Upper lobe of left lung (tissue), 4 donors: ENCODE measurements at regions not wholly inside any gene's neighbourhood (a gene's known extent, or its start where the extent isn't known, plus 50 kb on each side); places are given as distances from the start of the nearest gene placed in this dataset.

Source experiments
- CTCF ChIP-seq, 6 experiments: fragments of 450-650 bp in 4 of 6; fragments of 200-600 bp in 2 of 6; sonication (generic) in 2 of 6; IDR thresholded peaks; one replicate each; pipeline ENCODE4 v1.5.1; 2016 to 2019; ENCODE audit warnings: antibody characterized with exemption in 6 of 6
- EP300 ChIP-seq, 4 donors: sonication (generic); formaldehyde crosslinking; IDR thresholded peaks; one replicate each; pipeline ENCODE4 v1.5.1; 2017; ENCODE audit warnings: antibody characterized with exemption in 4 of 4, control low read depth in 2 of 4
- POLR2A ChIP-seq, 4 donors: fragments of 450-650 bp; IDR thresholded peaks; one replicate each; pipeline ENCODE4 v1.5.1; 2016 to 2017; ENCODE audit warnings: antibody characterized with exemption in 4 of 4, mild to moderate bottlenecking in 2 of 4

- TF ChIP-seq CTCF (IDR thresholded peaks at IDR 0.05) (no peak), POLR2A (IDR thresholded peaks at IDR 0.05) (no peak), EP300 (IDR thresholded peaks at IDR 0.05) (no peak)
Measured at GRCh38 chr15:98565566-98565965, 82.8 kb upstream of the IGF1R start.
